Hypothalamus (tissue), 51 donors: ENCODE measurements at regions not wholly inside any gene's neighbourhood (a gene's known extent, or its start where the extent isn't known, plus 50 kb on each side); places are given as distances from the start of the nearest gene placed in this dataset.
"Not testable (repeated sequence)": the region's sequence is repeated elsewhere in the genome, so short reads cannot be mapped to it uniquely, and the experiment has no call there.

ENCODE experiments used
- DNase-seq, 51 donors: peaks; one replicate each; lab custom pipeline; 2025; lab: John Stamatoyannopoulos, UW

DNA sequence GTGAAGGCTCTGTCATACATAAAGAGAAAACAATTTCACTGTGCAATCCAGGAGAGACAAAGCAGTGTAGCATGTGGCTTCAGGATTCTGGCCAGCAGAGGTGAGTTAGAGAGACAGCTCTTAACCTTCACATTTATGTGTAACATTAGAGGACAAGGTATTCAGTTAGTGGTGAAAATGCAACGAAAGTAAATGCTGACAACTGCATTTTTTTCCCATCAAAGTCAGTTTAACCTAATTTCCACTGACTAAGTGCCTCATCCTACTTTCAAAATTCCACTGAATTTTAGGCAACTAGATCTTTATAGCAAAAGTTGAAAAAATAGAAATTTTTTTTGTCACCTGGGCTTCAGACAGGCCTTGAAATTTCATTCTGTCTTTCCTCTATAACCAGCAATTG lies 130.8 kb upstream of the LNX1 start:
- DNase-seq, result no peak

- DNase-seq, result no peak
Observed at GRCh38 chr4:53721263-53721662, 130.0 kb upstream of the LNX1 start.

- DNase-seq, result no peak
Observed at GRCh38 chr4:53720776-53721175, 129.5 kb upstream of the LNX1 start.

GRCh38 chr4:53717064-53717549 lies 125.8 kb upstream of the LNX1 start:
- DNase-seq, result no peak

DNA sequence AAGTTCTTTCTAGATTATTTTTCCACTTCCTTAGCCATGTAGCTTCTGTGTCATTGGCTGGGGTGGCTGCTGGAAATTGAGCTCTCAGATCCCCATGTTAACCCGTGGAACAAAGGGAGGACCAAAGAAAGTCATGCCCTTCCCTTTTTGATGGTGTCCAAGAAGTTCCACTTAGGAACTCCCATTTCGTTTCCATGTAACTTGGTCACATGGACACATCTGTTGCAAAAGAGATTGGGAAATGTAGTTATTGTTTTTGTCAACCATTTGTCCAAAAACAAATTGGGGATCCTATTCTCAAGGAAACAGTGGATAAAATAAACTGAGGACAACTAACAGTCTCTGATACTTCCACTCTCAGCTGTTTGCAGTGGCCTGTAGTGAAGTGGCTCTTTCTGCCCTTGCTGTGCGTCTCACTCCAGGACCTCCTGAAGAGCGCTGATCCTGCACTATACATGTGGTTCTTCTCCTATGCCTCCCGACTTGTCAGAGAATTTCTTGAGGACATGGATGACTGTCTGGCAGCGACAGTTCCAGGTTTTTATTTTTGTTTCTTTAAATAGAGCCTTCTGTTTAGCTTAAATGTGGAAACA lies 125.3 kb upstream of the LNX1 start:
- DNase-seq, result no peak

- DNase-seq, result no peak
Observed at GRCh38 chr4:53716011-53716410, 124.7 kb upstream of the LNX1 start.

GRCh38 chr4:53714236-53715140 lies 123.2 kb upstream of the LNX1 start:
- no peak for DNase-seq

DNA sequence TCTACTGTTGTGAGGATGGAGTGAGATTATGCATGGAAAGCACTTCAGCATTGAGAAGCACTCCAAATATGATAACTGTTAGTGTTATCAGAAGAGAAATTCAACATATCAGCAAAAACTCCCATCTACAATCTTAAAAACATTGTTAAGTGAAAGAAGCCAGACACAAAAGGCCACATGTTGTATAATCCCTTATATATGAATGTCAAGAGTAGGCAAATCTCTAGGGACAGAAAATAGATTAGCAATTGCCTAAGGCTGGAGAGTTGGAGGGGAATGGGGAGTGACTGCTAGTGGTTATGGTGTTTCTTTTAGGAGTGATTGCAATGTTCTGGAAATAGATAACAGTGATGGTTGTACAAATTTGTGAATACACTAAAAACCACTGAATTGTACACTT lies 122.5 kb upstream of the LNX1 start:
- DNase-seq, result no peak

GRCh38 chr4:53713296-53713695 lies 122.0 kb upstream of the LNX1 start:
- no peak for DNase-seq

GRCh38 chr4:53712408-53713020 lies 121.2 kb upstream of the LNX1 start:
- no peak for DNase-seq

GRCh38 chr4:53711926-53712325 lies 120.6 kb upstream of the LNX1 start:
- DNase-seq, result no peak

DNA sequence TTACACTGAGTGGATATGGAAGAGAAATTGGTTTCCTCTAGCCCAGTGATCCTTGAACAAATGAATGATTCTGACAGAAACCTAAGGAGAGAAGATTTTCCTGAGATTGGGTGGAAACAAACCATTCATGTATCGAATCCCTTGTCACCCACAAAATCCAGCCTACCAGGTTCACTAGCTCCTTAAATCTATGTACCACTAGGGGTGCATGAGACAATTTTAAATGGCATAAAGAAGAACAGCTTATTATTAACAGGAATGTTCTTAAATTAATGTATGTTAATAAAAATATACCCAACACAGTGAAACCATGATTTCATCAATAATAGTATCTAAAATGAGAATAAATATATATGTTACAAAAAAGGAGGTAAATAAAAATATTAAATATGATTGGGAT lies 118.4 kb upstream of the LNX1 start:
- no peak for DNase-seq

GRCh38 chr4:53707491-53707890 lies 116.2 kb upstream of the LNX1 start:
- no peak for DNase-seq

- peak in 3 of 51 donors; percentile 10 to 35 (median 10) for DNase-seq
Observed at GRCh38 chr4:53706422-53707032, 115.2 kb upstream of the LNX1 start.

GRCh38 chr4:53705972-53706371 lies 114.7 kb upstream of the LNX1 start:
- DNase-seq, result no peak

GRCh38 chr4:53705151-53705764 lies 114.0 kb upstream of the LNX1 start:
- DNase-seq, result no peak

DNA sequence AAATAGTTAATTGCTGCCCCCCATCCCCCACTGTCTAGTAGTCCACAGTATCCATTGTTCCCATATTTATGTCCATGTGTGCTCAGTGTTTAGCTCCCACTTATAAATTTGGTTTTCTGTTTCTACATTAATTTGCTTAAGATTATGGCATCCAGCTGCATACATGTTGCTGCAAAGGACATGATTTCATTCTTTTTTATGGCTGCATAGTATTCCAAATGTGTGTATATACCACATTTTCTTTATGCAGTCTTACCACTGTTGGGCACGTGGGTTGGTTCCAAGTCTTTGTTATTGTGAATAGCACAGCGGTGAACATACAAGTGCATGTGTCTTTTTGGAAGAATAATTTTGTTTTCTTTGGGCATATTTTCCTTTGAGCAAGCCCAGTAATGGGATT lies 113.0 kb upstream of the LNX1 start:
- no peak for DNase-seq

GRCh38 chr4:53703267-53703655 lies 112.0 kb upstream of the LNX1 start:
- DNase-seq, result no peak

DNA sequence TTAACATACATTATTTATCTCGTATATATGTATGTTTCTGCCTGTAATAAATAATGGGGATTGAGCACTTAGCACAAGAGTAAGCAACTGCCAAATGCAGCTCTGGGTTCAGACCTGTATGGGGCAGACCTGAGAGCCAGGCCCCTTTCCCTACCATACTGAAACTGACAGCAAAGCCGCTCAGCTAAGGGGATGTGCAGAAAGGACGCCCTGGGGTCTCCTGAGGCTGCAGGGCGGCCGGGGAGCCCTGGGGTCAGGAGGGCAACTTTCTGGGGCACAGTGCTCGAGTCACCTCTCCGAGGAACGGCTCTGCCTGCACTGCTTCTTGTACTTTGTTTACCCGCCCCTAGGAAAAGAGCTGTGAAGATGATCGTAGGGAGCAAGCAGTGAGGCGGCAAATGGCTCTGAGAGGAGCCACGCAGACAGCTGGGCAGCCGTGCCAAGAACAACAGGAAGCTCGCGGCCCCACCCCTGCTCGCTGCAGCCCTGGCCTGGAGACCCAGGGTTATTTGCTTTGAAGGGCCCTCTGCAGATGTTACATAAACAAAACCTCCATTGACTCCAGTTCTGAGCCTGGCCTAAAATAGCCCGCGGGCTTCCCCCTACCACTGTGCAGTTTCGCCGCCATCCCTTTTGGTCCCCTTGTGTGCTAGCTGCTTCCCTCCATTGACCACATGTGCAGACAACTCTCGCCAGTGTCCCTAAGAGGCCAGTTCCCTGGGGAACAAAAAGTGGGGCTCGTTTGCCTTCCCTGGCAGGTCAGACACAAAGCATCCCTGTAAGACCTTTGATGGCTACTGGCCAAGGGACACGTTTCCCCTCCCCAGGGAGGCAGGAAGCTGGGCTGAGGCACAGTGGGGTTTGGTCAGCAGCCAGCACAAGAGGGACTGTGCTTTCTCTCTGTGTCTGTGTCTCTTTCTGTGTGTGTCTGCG lies 111.3 kb upstream of the LNX1 start:
- DNase-seq, result peak in 48 of 51 donors; percentile 7 to 77 (median 40)

DNA sequence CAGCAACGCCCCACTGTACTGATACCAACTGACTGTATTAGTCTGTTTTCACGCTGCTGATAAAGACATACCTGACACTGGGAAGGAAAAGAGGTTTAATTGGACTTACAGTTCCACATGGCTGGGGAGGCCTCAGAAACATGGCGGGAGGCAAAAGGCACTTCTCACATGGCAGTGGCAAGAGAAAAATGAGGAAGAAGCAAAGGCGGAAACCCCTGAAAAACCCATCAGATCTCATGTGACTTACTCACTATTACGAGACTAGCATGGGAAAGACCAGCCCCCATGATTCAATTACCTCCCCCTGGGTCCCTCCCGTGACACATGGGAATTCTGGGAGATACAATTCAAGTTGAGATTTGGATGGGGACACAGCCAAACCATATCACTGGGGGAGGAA lies 110.0 kb upstream of the LNX1 start:
- DNase-seq, result not testable (repeated sequence)
